ENCODE measurements at regions not wholly inside any gene's neighbourhood (a gene's known extent, or its start where the extent isn't known, plus 50 kb on each side); places are given as distances from the start of the nearest gene placed in this dataset.
"Not testable (repeated sequence)": the region's sequence is repeated elsewhere in the genome, so short reads cannot be mapped to it uniquely, and the experiment has no call there.

DNA sequence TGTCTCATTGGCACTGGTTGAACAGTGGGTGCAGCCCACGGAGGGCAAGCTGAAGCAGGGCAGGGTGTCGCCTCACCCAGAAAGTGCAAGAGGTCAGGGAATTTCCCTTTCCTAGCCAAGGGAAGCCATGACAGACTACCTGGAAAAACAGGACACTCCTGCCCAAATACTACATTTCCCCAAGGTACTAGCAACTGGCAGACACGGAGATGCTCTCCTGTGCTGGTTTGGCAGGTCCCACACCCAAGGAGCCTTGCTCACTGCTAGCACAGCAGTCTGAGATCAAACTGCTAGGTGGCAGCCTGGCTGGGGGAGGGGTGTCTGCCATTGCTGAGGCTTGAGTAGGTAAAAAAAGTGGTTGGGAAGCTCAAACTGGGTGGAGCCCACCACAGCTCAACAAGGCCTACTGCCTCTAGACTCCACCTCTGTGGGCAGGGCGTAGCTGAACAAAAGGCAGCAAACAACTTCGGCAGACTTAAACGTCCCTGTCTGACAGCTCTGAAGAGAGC, 382.7 kb upstream of the NMUR2 start:
- TF ChIP-seq, protein P1, sequence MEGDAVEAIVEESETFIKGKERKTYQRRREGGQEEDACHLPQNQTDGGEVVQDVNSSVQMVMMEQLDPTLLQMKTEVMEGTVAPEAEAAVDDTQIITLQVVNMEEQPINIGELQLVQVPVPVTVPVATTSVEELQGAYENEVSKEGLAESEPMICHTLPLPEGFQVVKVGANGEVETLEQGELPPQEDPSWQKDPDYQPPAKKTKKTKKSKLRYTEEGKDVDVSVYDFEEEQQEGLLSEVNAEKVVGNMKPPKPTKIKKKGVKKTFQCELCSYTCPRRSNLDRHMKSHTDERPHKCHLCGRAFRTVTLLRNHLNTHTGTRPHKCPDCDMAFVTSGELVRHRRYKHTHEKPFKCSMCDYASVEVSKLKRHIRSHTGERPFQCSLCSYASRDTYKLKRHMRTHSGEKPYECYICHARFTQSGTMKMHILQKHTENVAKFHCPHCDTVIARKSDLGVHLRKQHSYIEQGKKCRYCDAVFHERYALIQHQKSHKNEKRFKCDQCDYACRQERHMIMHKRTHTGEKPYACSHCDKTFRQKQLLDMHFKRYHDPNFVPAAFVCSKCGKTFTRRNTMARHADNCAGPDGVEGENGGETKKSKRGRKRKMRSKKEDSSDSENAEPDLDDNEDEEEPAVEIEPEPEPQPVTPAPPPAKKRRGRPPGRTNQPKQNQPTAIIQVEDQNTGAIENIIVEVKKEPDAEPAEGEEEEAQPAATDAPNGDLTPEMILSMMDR (IDR thresholded peaks at IDR 0.05), result not testable (repeated sequence)
- not testable (repeated sequence) for TF ChIP-seq POLR2A (IDR thresholded peaks at IDR 0.05)

Measured in right lobe of liver (tissue), 4 donors.